ENCODE measurements at regions not wholly inside any gene's neighbourhood (a gene's known extent, or its start where the extent isn't known, plus 50 kb on each side); places are given as distances from the start of the nearest gene placed in this dataset.

DNA sequence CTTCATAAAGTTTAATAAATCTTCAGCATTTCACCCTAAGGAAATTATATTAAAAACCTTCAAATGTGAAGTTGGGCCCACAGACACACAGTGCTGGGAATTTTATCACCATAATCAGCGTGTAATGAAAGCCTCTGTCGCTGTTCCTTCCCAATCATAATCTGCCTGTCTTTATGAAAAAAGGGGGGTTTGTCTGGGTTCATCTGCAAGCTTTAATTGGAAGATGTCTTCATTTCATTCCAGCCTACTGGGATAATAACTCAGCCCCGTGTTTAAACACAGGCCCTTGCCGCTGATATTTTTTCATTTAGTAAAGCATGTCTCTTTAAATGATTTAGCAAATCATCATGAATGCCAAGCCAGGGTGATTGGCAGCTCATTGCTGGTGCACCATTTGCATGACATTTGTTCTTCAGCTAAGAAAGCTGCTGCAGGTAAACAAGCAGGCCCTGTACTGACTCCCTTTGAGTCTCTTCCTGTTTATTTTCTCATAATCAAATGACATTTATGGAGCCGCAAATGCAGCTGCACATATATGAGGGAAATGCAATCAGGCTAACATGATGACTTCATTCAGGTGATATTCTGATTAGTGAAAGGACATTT lies 362.9 kb upstream of the TLE4 start:
- H3K4me1 ChIP-seq: no peaks in the 10 kb centered on the region
- ATAC-seq (no peak), DNase-seq (no peak)
- H3K36me3 ChIP-seq: no peaks in the 10 kb centered on the region
- H3K9me3 ChIP-seq: no peaks in the 10 kb centered on the region
- H3K27me3 ChIP-seq: no peaks in the 10 kb centered on the region
- no peak overlapping the region for H3K27ac ChIP-seq
- TF ChIP-seq, protein P1, sequence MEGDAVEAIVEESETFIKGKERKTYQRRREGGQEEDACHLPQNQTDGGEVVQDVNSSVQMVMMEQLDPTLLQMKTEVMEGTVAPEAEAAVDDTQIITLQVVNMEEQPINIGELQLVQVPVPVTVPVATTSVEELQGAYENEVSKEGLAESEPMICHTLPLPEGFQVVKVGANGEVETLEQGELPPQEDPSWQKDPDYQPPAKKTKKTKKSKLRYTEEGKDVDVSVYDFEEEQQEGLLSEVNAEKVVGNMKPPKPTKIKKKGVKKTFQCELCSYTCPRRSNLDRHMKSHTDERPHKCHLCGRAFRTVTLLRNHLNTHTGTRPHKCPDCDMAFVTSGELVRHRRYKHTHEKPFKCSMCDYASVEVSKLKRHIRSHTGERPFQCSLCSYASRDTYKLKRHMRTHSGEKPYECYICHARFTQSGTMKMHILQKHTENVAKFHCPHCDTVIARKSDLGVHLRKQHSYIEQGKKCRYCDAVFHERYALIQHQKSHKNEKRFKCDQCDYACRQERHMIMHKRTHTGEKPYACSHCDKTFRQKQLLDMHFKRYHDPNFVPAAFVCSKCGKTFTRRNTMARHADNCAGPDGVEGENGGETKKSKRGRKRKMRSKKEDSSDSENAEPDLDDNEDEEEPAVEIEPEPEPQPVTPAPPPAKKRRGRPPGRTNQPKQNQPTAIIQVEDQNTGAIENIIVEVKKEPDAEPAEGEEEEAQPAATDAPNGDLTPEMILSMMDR (IDR thresholded peaks at IDR 0.05): no peak
- intact Hi-C loops (cut with DNase I): no loop called here
- H3K4me3 ChIP-seq: no peak overlapping the region

DNA sequence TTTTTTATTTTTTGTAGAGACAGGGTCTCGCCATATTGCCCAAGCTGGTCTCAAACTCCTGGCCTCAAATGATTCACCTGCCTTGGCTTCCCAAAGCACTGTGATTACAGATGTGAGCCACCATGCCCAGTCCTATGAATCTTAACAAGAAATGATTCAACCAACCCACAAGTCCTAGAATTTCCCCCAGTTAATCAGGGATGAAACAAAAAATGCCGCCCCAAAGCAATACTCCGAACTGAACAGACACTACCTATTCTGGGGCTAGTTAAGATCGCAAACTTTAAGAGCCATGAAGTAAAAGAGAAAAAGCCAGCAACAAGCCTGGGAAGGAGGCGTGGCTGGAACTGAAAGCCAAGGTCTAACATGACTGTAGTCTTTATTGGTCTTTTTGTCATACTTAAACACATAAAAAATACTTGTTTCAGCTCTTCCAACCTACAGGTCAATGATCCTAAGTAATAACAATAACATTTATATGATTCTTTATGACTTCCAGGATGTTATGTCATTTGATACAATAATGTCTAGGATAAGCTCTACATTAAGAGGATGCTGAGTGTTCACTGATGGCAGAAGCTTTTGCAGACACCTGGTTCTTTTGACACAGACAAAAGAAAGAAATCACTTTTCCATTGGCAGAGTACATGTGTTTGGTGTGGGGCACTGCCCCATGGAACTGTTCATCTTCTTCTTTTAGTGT lies 361.1 kb upstream of the TLE4 start:
- intact Hi-C loops (cut with DNase I): no loop called here
- no peak overlapping the region for H3K4me3 ChIP-seq
- no peaks in the 10 kb centered on the region for H3K27me3 ChIP-seq
- no peak for ATAC-seq
- no peaks in the 10 kb centered on the region for H3K36me3 ChIP-seq
- H3K4me1 ChIP-seq: no peaks in the 10 kb centered on the region
- no peaks in the 10 kb centered on the region for H3K9me3 ChIP-seq
- TF ChIP-seq, protein P1 (IDR thresholded peaks at IDR 0.05): no peak
- DNase-seq: no peak
- H3K27ac ChIP-seq: no peak overlapping the region

DNA sequence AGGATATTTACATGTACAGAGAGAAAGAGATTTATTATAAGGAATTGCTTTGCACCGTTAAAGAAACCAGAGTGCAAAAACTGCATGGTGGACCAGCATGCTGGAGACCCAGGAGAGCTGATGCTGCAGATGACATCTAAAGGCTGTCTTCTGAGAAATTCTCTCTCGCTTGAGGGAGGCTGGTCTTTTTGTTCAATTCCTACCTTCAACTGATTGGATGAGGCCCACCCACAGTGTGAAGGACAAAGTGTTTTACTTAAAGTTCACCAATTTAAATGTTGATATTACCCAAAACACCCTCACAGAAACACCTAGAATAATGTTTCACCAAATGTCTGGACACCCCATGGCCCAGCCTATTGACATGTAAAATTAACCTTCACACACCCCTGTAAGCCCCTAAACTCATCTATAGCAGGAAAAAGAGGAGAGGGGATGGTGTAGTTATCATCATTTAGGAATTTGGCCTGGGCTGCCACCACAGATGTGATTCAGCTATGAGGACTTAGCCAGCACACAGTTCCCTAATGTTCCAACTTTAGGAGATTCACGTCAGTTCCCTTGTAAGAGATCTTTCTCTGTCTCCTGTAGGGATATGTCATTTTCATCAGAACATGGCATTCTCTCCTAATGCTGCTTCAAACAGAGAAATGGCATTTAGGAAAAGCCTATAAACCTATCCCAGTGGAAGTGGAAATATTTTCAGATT lies 358.2 kb upstream of the TLE4 start:
- no peaks in the 10 kb centered on the region for H3K27me3 ChIP-seq
- ATAC-seq (no peak), DNase-seq (no peak)
- no peaks in the 10 kb centered on the region for H3K9me3 ChIP-seq
- TF ChIP-seq, protein P1 (IDR thresholded peaks at IDR 0.05): no peak
- H3K4me1 ChIP-seq: no peaks in the 10 kb centered on the region
- H3K36me3 ChIP-seq: no peaks in the 10 kb centered on the region
- H3K27ac ChIP-seq: no peak overlapping the region
- intact Hi-C loops (cut with DNase I): no loop called here
- H3K4me3 ChIP-seq: no peak overlapping the region

DNA sequence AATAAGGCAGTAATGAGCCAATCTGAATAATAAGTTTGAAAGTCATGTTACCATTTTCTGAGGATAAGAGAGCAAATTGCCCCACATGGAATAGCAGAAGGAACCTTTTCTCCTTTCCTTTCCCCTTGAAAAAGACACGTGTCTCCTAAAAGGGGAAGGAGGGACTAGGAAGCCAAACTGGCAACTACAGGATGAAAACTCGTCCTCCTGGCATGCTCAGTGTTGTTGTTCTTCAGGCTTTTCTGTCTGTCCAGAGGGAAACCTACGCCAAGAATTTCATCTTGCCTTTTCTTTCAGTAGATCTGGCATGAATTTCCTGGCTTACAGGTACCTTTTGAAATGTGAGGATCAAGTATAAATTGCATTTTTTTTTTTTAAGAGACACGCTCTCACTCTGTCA lies 355.9 kb upstream of the TLE4 start:
- DNase-seq (no peak), ATAC-seq (peak; percentile 38)
- no peaks in the 10 kb centered on the region for H3K9me3 ChIP-seq
- TF ChIP-seq, protein P1 (IDR thresholded peaks at IDR 0.05): no peak
- H3K4me1 ChIP-seq: no peaks in the 10 kb centered on the region
- H3K36me3 ChIP-seq: no peaks in the 10 kb centered on the region
- no peaks in the 10 kb centered on the region for H3K27me3 ChIP-seq
- H3K4me3 ChIP-seq: no peak overlapping the region
- intact Hi-C loops (cut with DNase I): no loop called here
- H3K27ac ChIP-seq: no peak overlapping the region

DNA sequence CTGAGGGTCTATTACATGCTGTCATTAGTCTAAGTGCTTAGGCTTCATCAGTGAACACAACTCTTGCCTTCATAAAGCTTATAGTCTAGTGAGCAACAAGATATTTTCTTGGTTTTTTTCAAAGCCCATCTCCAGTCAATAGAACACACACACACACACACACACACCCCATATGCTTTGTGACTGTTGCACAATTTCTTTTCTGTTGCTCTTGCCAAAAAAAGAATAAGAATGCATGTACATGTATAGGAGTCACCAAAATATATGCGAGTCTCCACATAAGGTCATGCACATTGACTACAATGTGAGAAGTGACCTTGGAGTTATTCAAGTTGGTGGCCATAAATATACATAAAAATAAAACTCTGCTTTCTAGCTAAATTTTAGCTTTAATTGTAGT lies 351.5 kb upstream of the TLE4 start:
- Histone ChIP-seq H3K36me3 (no peaks in the 10 kb centered on the region), H3K27me3 (no peaks in the 10 kb centered on the region), H3K27ac (no peak overlapping the region), H3K4me1 (no peaks in the 10 kb centered on the region), H3K4me3 (no peak overlapping the region), H3K9me3 (no peaks in the 10 kb centered on the region)
- intact Hi-C loops (cut with DNase I): no loop called here
- DNase-seq (no peak), ATAC-seq (no peak)
- TF ChIP-seq, protein P1 (IDR thresholded peaks at IDR 0.05): no peak

All from upper lobe of right lung (tissue), 1 donor.